ENCODE measurements at regions not wholly inside any gene's neighbourhood (a gene's known extent, or its start where the extent isn't known, plus 50 kb on each side); places are given as distances from the start of the nearest gene placed in this dataset.

DNA sequence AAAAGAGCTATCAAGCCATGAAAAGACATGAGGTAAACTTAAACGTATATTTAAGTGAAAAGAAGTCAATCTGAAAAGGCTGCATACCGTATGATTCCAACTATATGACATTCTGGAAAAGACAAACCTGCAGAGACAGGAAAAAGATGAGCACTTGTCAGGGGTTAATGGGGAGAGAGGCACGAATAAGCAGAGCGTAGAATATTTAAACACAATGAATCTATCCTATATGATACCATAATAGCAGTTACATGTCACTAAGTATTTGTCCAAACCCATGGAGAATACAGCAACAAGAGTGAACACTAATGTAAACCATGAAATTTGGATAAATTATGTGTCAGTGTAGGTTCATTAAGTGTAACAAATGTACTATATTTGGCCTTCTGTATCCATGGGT lies 560.3 kb upstream of the ANO3 start:
- TF ChIP-seq, protein P1, sequence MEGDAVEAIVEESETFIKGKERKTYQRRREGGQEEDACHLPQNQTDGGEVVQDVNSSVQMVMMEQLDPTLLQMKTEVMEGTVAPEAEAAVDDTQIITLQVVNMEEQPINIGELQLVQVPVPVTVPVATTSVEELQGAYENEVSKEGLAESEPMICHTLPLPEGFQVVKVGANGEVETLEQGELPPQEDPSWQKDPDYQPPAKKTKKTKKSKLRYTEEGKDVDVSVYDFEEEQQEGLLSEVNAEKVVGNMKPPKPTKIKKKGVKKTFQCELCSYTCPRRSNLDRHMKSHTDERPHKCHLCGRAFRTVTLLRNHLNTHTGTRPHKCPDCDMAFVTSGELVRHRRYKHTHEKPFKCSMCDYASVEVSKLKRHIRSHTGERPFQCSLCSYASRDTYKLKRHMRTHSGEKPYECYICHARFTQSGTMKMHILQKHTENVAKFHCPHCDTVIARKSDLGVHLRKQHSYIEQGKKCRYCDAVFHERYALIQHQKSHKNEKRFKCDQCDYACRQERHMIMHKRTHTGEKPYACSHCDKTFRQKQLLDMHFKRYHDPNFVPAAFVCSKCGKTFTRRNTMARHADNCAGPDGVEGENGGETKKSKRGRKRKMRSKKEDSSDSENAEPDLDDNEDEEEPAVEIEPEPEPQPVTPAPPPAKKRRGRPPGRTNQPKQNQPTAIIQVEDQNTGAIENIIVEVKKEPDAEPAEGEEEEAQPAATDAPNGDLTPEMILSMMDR (IDR thresholded peaks at IDR 0.05): no peak
- Histone ChIP-seq H3K4me3 (no peak overlapping the region), H3K27ac (no peak overlapping the region)
- DNase-seq (ENCODE audit: low spot score): no peak

DNA sequence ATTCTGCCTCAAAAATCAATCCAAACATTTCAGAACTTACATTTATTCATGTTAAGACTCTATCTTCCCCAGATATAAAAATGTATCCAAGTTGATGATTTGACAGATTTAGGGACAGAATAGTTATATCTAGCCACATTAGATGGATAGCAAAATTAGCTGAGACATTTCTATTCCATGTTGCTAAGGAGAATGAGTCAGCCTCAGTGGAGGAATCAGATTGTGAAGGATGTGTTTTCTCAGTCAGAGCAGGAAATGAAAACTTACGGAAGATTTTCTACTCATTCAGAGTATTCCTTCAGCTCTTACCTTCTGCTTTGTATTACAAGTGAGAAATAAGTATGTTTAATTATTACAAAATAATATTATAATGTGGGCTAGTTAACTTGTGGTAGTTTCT lies 556.3 kb upstream of the ANO3 start:
- TF ChIP-seq, protein P1 (IDR thresholded peaks at IDR 0.05): no peak
- no peak overlapping the region for H3K27ac ChIP-seq
- no peak for DNase-seq (ENCODE audit: low spot score)
- no peak overlapping the region for H3K4me3 ChIP-seq

DNA sequence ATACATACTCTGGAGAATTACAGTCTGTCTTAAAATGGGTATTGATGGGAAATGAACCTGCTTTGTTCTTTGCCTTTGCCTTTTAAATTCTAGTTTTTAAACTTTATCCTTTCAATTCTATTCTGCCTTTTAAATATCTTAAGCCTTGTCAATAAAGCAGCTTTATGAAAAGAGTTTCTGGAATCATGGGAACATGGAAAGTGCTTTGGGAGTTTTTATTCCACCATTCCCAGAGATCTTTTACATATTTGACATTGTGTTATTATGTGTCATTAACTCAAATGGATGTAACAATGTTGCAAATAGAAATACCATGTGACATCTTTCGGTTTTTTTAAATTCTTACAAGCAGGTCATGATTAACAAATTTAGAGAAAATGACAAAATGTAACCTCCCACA lies 555.7 kb upstream of the ANO3 start:
- TF ChIP-seq, protein P1 (IDR thresholded peaks at IDR 0.05): no peak
- no peak overlapping the region for H3K4me3 ChIP-seq
- no peak for DNase-seq (ENCODE audit: low spot score)
- no peak overlapping the region for H3K27ac ChIP-seq

DNA sequence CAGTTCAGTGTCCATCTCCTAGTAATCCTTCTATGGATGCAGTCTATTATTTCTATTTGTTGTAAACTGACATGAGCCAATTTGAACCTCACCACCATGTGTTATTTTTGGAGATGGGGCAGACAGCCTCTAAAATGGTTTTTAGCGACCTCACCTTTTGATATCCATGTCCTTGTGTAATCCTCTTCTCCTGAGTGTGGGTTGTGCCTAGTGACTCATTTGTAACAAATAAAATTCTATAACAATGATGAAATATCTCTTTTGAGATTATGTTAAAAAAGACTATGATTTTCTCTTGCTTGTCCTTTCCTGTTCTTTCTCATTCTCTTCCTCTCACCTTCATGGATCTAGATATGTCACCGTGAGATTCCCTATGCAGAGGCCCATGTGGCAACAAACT lies 554.6 kb upstream of the ANO3 start:
- DNase-seq (ENCODE audit: low spot score): no peak
- no peak overlapping the region for H3K27ac ChIP-seq
- TF ChIP-seq, protein P1 (IDR thresholded peaks at IDR 0.05): no peak
- H3K4me3 ChIP-seq: no peak overlapping the region

DNA sequence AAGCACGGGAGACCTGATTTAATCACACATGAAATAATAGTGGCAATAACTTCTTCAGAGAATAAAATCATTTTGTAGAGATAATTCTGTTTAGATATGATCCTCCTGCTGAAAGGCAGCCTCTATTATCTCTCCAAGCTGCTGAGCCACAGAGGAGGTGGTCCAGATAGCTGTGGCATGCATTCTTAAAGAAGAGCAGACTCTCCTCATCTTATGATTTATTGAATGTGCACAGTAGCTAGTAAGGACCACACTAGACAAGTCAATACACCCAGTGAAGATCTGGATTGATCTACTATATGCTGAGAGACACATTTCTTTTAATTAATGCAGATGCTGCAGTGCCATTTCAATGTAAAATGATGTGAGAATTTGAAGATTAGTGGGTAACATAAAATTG lies 552.9 kb upstream of the ANO3 start:
- no peak for DNase-seq (ENCODE audit: low spot score)
- TF ChIP-seq, protein P1 (IDR thresholded peaks at IDR 0.05): no peak
- H3K4me3 ChIP-seq: no peak overlapping the region

DNA sequence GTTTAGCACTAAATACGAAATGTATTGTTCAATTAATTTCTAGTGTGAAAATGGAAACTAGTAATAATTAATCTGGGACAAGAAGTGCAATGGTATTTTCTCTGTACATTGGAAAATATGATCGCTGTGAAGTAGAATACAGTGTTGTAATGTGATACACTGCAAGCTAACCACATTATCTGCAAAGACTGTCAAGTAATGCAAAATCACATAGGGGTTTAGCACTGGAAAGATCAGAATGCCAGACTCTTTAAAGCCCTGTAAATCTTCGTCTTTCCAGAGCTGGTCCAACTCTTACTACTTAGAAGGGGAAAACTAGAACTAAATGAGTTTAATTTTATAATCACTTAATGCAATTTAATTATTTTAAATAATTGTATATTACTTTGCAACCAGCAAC lies 544.5 kb upstream of the ANO3 start:
- no peak overlapping the region for H3K27ac ChIP-seq
- no peak overlapping the region for H3K4me3 ChIP-seq
- no peak for DNase-seq (ENCODE audit: low spot score)
- TF ChIP-seq, protein P1 (IDR thresholded peaks at IDR 0.05): no peak

More for the DNA sequence above, 552.9 kb upstream of the ANO3 start:
- no peak overlapping the region for H3K27ac ChIP-seq

DNA sequence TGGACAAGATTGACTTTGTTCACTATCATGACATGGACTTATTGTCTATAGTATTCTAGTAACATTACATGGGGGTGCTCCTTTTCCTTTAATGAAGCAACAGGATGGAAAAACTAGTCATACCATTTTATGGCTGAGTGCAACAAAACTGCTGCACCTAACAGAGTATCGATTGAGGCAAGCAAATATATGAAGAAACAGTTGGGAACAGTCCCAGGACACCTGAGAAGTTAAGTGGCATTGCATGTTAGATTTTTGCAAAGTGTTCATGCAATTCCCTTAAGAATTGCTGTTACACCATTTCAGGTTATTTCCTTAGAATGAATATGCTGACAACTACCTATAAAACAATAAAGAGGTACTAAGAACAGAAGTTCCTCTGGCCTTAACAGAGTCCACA lies 541.5 kb upstream of the ANO3 start:
- TF ChIP-seq, protein P1 (IDR thresholded peaks at IDR 0.05): no peak
- no peak overlapping the region for H3K27ac ChIP-seq
- no peak overlapping the region for H3K4me3 ChIP-seq
- DNase-seq (ENCODE audit: low spot score): no peak
